NCI-H2227 (cell line): ENCODE measurements at regions not wholly inside any gene's neighbourhood (a gene's known extent, or its start where the extent isn't known, plus 50 kb on each side); places are given as distances from the start of the nearest gene placed in this dataset.
"Not testable (repeated sequence)": the region's sequence is repeated elsewhere in the genome, so short reads cannot be mapped to it uniquely, and the experiment has no call there.

Experiments used
- DNase-seq: peaks from one replicate; lab custom pipeline; 2025; ENCODE audit not compliant: unreplicated experiment; lab: John Stamatoyannopoulos, UW

GRCh38 chr10:62935022-62935421 lies 118.9 kb upstream of the EGR2 start:
- no peak for DNase-seq

GRCh38 chr10:62934258-62934657 lies 118.1 kb upstream of the EGR2 start:
- no peak for DNase-seq

GRCh38 chr10:62928763-62929162 lies 112.6 kb upstream of the EGR2 start:
- DNase-seq, result not testable (repeated sequence)

- no peak for DNase-seq
These were observed 110.2 kb upstream of the EGR2 start for GRCh38 chr10:62926407-62926806.

- peak; percentile 1 for DNase-seq
These were observed 108.2 kb upstream of the EGR2 start for GRCh38 chr10:62924344-62924748.

GRCh38 chr10:62919776-62920175 lies 103.6 kb upstream of the EGR2 start:
- no peak for DNase-seq

GRCh38 chr10:62917475-62918238 lies 101.5 kb upstream of the EGR2 start:
- no peak for DNase-seq

GRCh38 chr10:62916141-62916603 lies 100.0 kb upstream of the EGR2 start:
- DNase-seq, result no peak

GRCh38 chr10:62915158-62915557 lies 99.0 kb upstream of the EGR2 start:
- DNase-seq, result no peak

- no peak for DNase-seq
These were observed 95.9 kb upstream of the EGR2 start for GRCh38 chr10:62912086-62912485.

GRCh38 chr10:62911210-62911963 lies 95.2 kb upstream of the EGR2 start:
- DNase-seq, result no peak

GRCh38 chr10:62907470-62908212 lies 91.5 kb upstream of the EGR2 start:
- DNase-seq, result no peak

GRCh38 chr10:62904281-62904875 lies 88.2 kb upstream of the EGR2 start:
- no peak for DNase-seq

- no peak for DNase-seq
These were observed 87.7 kb upstream of the EGR2 start for GRCh38 chr10:62903828-62904227.

GRCh38 chr10:62900829-62901571 lies 84.8 kb upstream of the EGR2 start:
- no peak for DNase-seq

GRCh38 chr10:62899311-62899710 lies 83.1 kb upstream of the EGR2 start:
- DNase-seq, result no peak

- no peak for DNase-seq
These were observed 78.9 kb upstream of the EGR2 start for GRCh38 chr10:62895063-62895462.

GRCh38 chr10:62894156-62894555 lies 78.0 kb upstream of the EGR2 start:
- no peak for DNase-seq

GRCh38 chr10:62893036-62893435 lies 76.9 kb upstream of the EGR2 start:
- no peak for DNase-seq

GRCh38 chr10:62890395-62890794 lies 74.2 kb upstream of the EGR2 start:
- DNase-seq, result no peak

GRCh38 chr10:62887642-62888041 lies 71.5 kb upstream of the EGR2 start:
- DNase-seq, result no peak
